ENCODE measurements at regions not wholly inside any gene's neighbourhood (a gene's known extent, or its start where the extent isn't known, plus 50 kb on each side); places are given as distances from the start of the nearest gene placed in this dataset.

- TF ChIP-seq POLR2A (IDR thresholded peaks at IDR 0.05) (no peak), CTCF (IDR thresholded peaks at IDR 0.05) (no peak)
Observed at GRCh38 chr18:78822171-78822948, 157.3 kb upstream of the SALL3 start.
